ENCODE measurements at regions not wholly inside any gene's neighbourhood (a gene's known extent, or its start where the extent isn't known, plus 50 kb on each side); places are given as distances from the start of the nearest gene placed in this dataset.
"Not testable (repeated sequence)": the region's sequence is repeated elsewhere in the genome, so short reads cannot be mapped to it uniquely, and the experiment has no call there.

- no peak overlapping the region for H3K4me3 Mint-ChIP-seq
- DNase-seq (ENCODE audit: low spot score in 2 of 2) (no peak), ATAC-seq (ENCODE audit: low read depth) (no peak)
- peaks cover 8% of the 10 kb centered on the region for H3K36me3 Mint-ChIP-seq
- no peak overlapping the region for H3K27ac Mint-ChIP-seq
- no peaks in the 10 kb centered on the region for H3K4me1 Mint-ChIP-seq
- peaks cover 4% of the 10 kb centered on the region for H3K9me3 Mint-ChIP-seq
- no peaks in the 10 kb centered on the region for H3K27me3 Mint-ChIP-seq
These were observed 102.9 kb downstream of the LRRN1 start for GRCh38 chr3:3902161-3902560.

GRCh38 chr3:3906171-3906570 is 106.9 kb downstream of the LRRN1 start:
- ATAC-seq (ENCODE audit: low read depth) (no peak), DNase-seq (ENCODE audit: low spot score in 2 of 2) (no peak)
- Mint-ChIP-seq H3K4me3 (no peak overlapping the region), H3K4me1 (no peaks in the 10 kb centered on the region), H3K27ac (no peak overlapping the region), H3K36me3 (peaks cover 7% of the 10 kb centered on the region), H3K9me3 (no peaks in the 10 kb centered on the region), H3K27me3 (no peaks in the 10 kb centered on the region)

- no peaks in the 10 kb centered on the region for H3K4me1 Mint-ChIP-seq
- H3K4me3 Mint-ChIP-seq, result no peak overlapping the region
- no peaks in the 10 kb centered on the region for H3K27me3 Mint-ChIP-seq
- no peaks in the 10 kb centered on the region for H3K9me3 Mint-ChIP-seq
- ATAC-seq (ENCODE audit: low read depth) (no peak), DNase-seq (ENCODE audit: low spot score in 2 of 2) (no peak)
- H3K27ac Mint-ChIP-seq, result no peak overlapping the region
- H3K36me3 Mint-ChIP-seq, result peaks cover 9% of the 10 kb centered on the region
These were observed 107.8 kb downstream of the LRRN1 start for GRCh38 chr3:3907023-3907422.

GRCh38 chr3:3918763-3919162 is 119.5 kb downstream of the LRRN1 start:
- Mint-ChIP-seq H3K4me1 (no peaks in the 10 kb centered on the region), H3K9me3 (no peaks in the 10 kb centered on the region), H3K27me3 (no peaks in the 10 kb centered on the region), H3K36me3 (peaks cover 3% of the 10 kb centered on the region), H3K27ac (no peak overlapping the region), H3K4me3 (no peak overlapping the region)
- DNase-seq (ENCODE audit: low spot score in 2 of 2), result no peak
- ATAC-seq (ENCODE audit: low read depth), result no peak

- Mint-ChIP-seq H3K9me3 (no peaks in the 10 kb centered on the region), H3K4me1 (no peaks in the 10 kb centered on the region), H3K36me3 (peaks cover 3% of the 10 kb centered on the region), H3K4me3 (no peak overlapping the region), H3K27me3 (no peaks in the 10 kb centered on the region), H3K27ac (no peak overlapping the region)
- DNase-seq (ENCODE audit: low spot score in 2 of 2), result no peak
- ATAC-seq (ENCODE audit: low read depth), result no peak
These were observed 120.1 kb downstream of the LRRN1 start for GRCh38 chr3:3919316-3919715.

- ATAC-seq (ENCODE audit: low read depth), result no peak
These were observed 124.4 kb downstream of the LRRN1 start for GRCh38 chr3:3923619-3924018.

GRCh38 chr3:3927198-3927597 is 128.0 kb downstream of the LRRN1 start:
- Mint-ChIP-seq H3K27me3 (no peaks in the 10 kb centered on the region), H3K9me3 (peaks cover 7% of the 10 kb centered on the region), H3K4me1 (no peaks in the 10 kb centered on the region), H3K27ac (no peak overlapping the region), H3K36me3 (peaks cover 7% of the 10 kb centered on the region), H3K4me3 (no peak overlapping the region)
- DNase-seq (ENCODE audit: low spot score in 2 of 2) (no peak), ATAC-seq (ENCODE audit: low read depth) (no peak)

More at GRCh38 chr3:3923619-3924018, 124.4 kb downstream of the LRRN1 start:
- Mint-ChIP-seq H3K36me3 (no peaks in the 10 kb centered on the region), H3K27me3 (no peaks in the 10 kb centered on the region), H3K9me3 (no peaks in the 10 kb centered on the region), H3K4me1 (no peaks in the 10 kb centered on the region), H3K27ac (no peak overlapping the region), H3K4me3 (no peak overlapping the region)
- no peak for DNase-seq (ENCODE audit: low spot score in 2 of 2)

GRCh38 chr3:3927965-3928364 is 128.7 kb downstream of the LRRN1 start:
- H3K27ac Mint-ChIP-seq, result no peak overlapping the region
- H3K4me1 Mint-ChIP-seq, result no peaks in the 10 kb centered on the region

GRCh38 chr3:3941380-3941779 is 142.1 kb downstream of the LRRN1 start:
- not testable (repeated sequence) for H3K9me3 Mint-ChIP-seq; H3K4me1 Mint-ChIP-seq; H3K27ac Mint-ChIP-seq; H3K4me3 Mint-ChIP-seq; H3K27me3 Mint-ChIP-seq; ATAC-seq (ENCODE audit: low read depth); DNase-seq (ENCODE audit: low spot score in 2 of 2); H3K36me3 Mint-ChIP-seq

More at GRCh38 chr3:3927965-3928364, 128.7 kb downstream of the LRRN1 start:
- DNase-seq (ENCODE audit: low spot score in 2 of 2) (no peak), ATAC-seq (ENCODE audit: low read depth) (no peak)
- H3K27me3 Mint-ChIP-seq, result no peaks in the 10 kb centered on the region
- H3K4me3 Mint-ChIP-seq, result no peak overlapping the region
- H3K36me3 Mint-ChIP-seq, result peaks cover 7% of the 10 kb centered on the region
- H3K9me3 Mint-ChIP-seq, result peaks cover 7% of the 10 kb centered on the region

- Mint-ChIP-seq H3K9me3 (no peaks in the 10 kb centered on the region), H3K36me3 (peaks cover 7% of the 10 kb centered on the region), H3K4me1 (no peaks in the 10 kb centered on the region), H3K4me3 (no peak overlapping the region), H3K27ac (no peak overlapping the region), H3K27me3 (peaks cover 4% of the 10 kb centered on the region)
- ATAC-seq (ENCODE audit: low read depth) (no peak), DNase-seq (ENCODE audit: low spot score in 2 of 2) (no peak)
These were observed 151.8 kb downstream of the LRRN1 start for GRCh38 chr3:3951071-3951470.

- no peak for ATAC-seq (ENCODE audit: low read depth)
- Mint-ChIP-seq H3K9me3 (no peaks in the 10 kb centered on the region), H3K27ac (no peak overlapping the region), H3K4me1 (no peaks in the 10 kb centered on the region), H3K4me3 (no peak overlapping the region), H3K36me3 (peaks cover 7% of the 10 kb centered on the region), H3K27me3 (peaks cover 4% of the 10 kb centered on the region)
- DNase-seq (ENCODE audit: low spot score in 2 of 2), result no peak
These were observed 152.3 kb downstream of the LRRN1 start for GRCh38 chr3:3951501-3951900.

- not testable (repeated sequence) for H3K9me3 Mint-ChIP-seq; ATAC-seq (ENCODE audit: low read depth)
These were observed 163.6 kb downstream of the LRRN1 start for GRCh38 chr3:3962867-3963266.

GRCh38 chr3:3984053-3984452 is 184.8 kb downstream of the LRRN1 start:
- ATAC-seq (ENCODE audit: low read depth) (no peak), DNase-seq (ENCODE audit: low spot score in 2 of 2) (no peak)
- Mint-ChIP-seq H3K4me3 (no peak overlapping the region), H3K4me1 (no peaks in the 10 kb centered on the region), H3K27me3 (peaks cover 4% of the 10 kb centered on the region), H3K27ac (no peak overlapping the region), H3K9me3 (no peaks in the 10 kb centered on the region), H3K36me3 (no peaks in the 10 kb centered on the region)

More at GRCh38 chr3:3962867-3963266, 163.6 kb downstream of the LRRN1 start:
- H3K4me1 Mint-ChIP-seq; H3K4me3 Mint-ChIP-seq; H3K36me3 Mint-ChIP-seq; H3K27me3 Mint-ChIP-seq; DNase-seq (ENCODE audit: low spot score in 2 of 2); H3K27ac Mint-ChIP-seq: not testable (repeated sequence)

- DNase-seq (ENCODE audit: low spot score in 2 of 2) (no peak), ATAC-seq (ENCODE audit: low read depth) (no peak)
- peaks cover 3% of the 10 kb centered on the region for H3K36me3 Mint-ChIP-seq
- no peaks in the 10 kb centered on the region for H3K27me3 Mint-ChIP-seq
- no peak overlapping the region for H3K4me3 Mint-ChIP-seq
- no peak overlapping the region for H3K27ac Mint-ChIP-seq
- peaks cover 5% of the 10 kb centered on the region for H3K4me1 Mint-ChIP-seq
- peaks cover 2% of the 10 kb centered on the region for H3K9me3 Mint-ChIP-seq
These were observed 192.4 kb downstream of the LRRN1 start for GRCh38 chr3:3991598-3991997.

- Mint-ChIP-seq H3K4me3 (no peak overlapping the region), H3K27me3 (no peaks in the 10 kb centered on the region), H3K4me1 (peaks cover 5% of the 10 kb centered on the region), H3K36me3 (peaks cover 3% of the 10 kb centered on the region), H3K9me3 (peaks cover 4% of the 10 kb centered on the region), H3K27ac (no peak overlapping the region)
- ATAC-seq (ENCODE audit: low read depth) (no peak), DNase-seq (ENCODE audit: low spot score in 2 of 2) (no peak)
These were observed 193.2 kb downstream of the LRRN1 start for GRCh38 chr3:3992312-3992874.

Measured in memory B cell (primary cell).